ENCODE measurements at regions not wholly inside any gene's neighbourhood (a gene's known extent, or its start where the extent isn't known, plus 50 kb on each side); places are given as distances from the start of the nearest gene placed in this dataset.
A peak's percentile ranks its signal among the peaks of the same experiment; 100 is the strongest.

DNA sequence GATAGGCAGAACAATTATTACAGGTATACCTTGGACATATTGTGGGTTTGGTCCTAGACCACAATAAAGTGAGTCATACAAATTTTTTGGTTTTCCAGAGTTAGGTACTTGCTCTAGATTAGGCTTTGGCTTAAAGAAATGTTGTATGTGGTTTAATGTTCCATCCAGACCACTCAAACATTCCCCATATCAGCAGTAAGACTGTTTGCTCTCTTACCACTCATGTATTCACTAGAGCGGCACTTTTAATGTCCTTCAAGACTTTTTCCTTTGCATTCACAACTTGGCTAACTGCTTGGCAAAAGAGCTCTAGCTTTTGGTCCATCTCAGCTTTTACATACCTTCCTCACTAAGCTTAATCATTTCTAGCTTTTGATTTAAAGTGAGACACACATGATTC, 250.5 kb upstream of the SETMAR start:
- no peaks in the 10 kb centered on the region for H3K27me3 ChIP-seq (ENCODE audit: control insufficient read depth, insufficient read depth)
- no peaks in the 10 kb centered on the region for H3K4me1 ChIP-seq (ENCODE audit: control insufficient read depth, insufficient read depth, low read length)
- no peaks in the 10 kb centered on the region for H3K9me3 ChIP-seq (ENCODE audit: control insufficient read depth, low read length)
- ATAC-seq (no peak), DNase-seq (no peak)
- no peak overlapping the region for H3K27ac ChIP-seq (ENCODE audit: low read length)
- 94% methylated on average over 1 of the region's 1 CpG for WGBS
- intact Hi-C loops (cut with DNase I), result no loop called here
- no peak overlapping the region for H3K4me3 ChIP-seq (ENCODE audit: low read length)

DNA sequence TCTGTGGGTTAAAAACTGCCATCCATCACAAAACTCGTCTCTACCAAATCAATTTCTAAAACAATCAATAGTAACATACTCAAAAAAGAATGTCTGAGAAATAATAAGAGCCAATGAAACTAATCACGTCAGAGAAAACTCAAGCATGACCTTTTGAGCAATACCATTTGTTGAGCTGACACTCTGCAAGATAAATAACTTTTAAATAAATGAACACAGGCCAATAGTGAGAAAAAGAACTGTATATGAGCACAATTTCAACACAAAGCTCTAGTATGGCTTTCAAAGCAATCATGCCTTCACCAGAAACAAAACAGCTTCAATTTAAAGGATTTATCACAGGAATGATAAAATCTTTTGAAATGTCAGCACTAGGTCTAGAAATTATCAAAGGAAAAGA, 249.2 kb upstream of the SETMAR start:
- intact Hi-C loops (cut with DNase I), result no loop called here
- no peaks in the 10 kb centered on the region for H3K27me3 ChIP-seq (ENCODE audit: control insufficient read depth, insufficient read depth)
- WGBS, result 56% methylated on average over 2 of the region's 2 CpGs
- H3K27ac ChIP-seq (ENCODE audit: low read length), result no peak overlapping the region
- no peaks in the 10 kb centered on the region for H3K4me1 ChIP-seq (ENCODE audit: control insufficient read depth, insufficient read depth, low read length)
- H3K9me3 ChIP-seq (ENCODE audit: control insufficient read depth, low read length), result no peaks in the 10 kb centered on the region
- no peak overlapping the region for H3K4me3 ChIP-seq (ENCODE audit: low read length)
- DNase-seq (no peak), ATAC-seq (no peak)

DNA sequence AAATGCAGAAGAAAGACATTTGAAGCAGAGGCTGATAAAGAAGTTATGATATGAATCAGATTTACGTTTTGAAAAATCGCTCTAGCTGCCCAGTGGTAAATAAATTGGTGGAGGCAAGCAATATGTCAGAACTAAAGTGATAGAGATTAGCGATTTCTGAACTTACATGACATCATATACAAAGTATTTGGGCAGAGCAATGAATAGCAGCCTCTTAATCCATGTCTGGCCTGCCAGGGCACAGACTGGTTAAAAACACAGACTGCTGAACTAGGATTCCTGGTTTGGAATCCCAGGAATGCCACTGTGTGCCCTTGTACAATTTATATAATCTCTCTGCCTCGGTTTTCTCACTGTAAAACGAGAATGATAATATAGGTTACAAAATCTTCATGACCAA, 243.1 kb upstream of the SETMAR start:
- Histone ChIP-seq H3K27ac (ENCODE audit: low read length) (no peak overlapping the region), H3K9me3 (ENCODE audit: control insufficient read depth, low read length) (no peaks in the 10 kb centered on the region), H3K4me3 (ENCODE audit: low read length) (no peak overlapping the region), H3K4me1 (ENCODE audit: control insufficient read depth, insufficient read depth, low read length) (no peaks in the 10 kb centered on the region), H3K27me3 (ENCODE audit: control insufficient read depth, insufficient read depth) (no peaks in the 10 kb centered on the region)
- peak in 1 of 2 donors; percentile 40 for ATAC-seq
- intact Hi-C loops (cut with DNase I), result no loop called here
- 34% methylated on average over 5 of the region's 5 CpGs for WGBS
- DNase-seq, result no peak

DNA sequence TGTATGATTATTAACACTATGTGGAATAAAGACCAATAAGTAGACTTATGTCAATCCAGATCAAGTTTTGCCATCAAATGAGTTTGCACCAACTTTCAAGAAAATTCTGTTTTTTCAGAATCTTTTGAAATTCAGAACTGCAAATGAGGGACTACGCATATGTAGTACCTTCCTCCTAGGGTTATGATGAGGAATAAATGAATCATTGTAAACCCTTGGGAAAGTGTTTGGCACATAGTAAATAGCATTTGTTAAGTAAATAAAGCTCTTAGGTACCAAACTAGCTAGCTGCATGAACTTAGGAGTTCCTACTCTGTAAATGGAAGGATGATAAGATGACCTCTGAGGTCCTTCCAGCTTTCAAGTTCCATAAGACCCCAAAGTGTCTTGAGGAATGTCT, 242.6 kb upstream of the SETMAR start:
- Histone ChIP-seq H3K4me1 (ENCODE audit: control insufficient read depth, insufficient read depth, low read length) (no peaks in the 10 kb centered on the region), H3K9me3 (ENCODE audit: control insufficient read depth, low read length) (no peaks in the 10 kb centered on the region), H3K27ac (ENCODE audit: low read length) (no peak overlapping the region), H3K27me3 (ENCODE audit: control insufficient read depth, insufficient read depth) (no peaks in the 10 kb centered on the region), H3K4me3 (ENCODE audit: low read length) (no peak overlapping the region)
- intact Hi-C loops (cut with DNase I), result no loop called here
- WGBS, result 93% methylated on average over 1 of the region's 1 CpG
- ATAC-seq, result no peak
- DNase-seq, result no peak

DNA sequence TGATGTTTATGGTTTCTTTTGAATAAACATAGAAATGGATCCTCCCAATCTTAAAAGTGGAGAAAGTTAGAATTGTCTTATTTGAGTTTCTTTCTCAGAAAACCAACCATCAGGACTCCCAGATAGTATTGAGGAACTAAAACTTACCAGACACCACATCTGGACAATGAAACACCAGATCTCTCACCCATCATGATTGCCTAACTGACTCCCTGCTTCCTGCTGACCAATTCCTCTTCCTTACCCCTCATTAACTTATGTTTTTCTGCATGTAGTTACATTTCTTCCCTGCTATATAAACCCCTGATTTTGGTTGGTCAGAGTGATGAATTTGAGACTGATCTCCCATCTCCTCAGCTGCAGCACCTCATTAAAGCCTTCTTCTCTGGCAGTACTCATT, 242.0 kb upstream of the SETMAR start:
- intact Hi-C loops (cut with DNase I), result no loop called here
- no peak for ATAC-seq

DNA sequence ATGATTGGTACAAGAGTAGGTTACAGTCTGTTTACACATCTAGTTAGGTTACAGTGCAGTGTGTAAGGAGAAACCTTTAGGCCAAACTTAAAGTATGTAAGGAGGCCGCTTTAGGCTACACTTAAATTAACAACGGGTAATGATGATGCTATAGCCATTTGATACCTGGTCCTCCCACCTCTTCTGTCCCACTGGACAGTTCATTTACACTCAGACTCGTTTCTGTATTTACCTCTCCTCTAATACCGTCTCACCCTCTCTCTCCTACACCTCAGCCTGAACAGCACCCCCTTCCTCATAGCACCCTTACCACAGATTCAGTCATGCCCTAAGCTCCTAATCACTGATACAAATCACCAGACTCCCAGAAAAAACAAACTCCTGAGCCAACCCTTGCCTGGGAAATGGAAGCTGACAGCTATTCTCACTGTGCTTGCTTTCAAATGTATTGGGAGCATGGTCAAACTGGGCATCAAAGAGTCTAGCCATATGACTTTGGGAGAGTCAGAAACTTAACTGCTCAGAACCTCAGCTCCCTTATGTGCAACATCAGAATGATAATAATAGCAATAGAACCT, 241.3 kb upstream of the SETMAR start:
- no peaks in the 10 kb centered on the region for H3K4me1 ChIP-seq (ENCODE audit: control insufficient read depth, insufficient read depth, low read length)
- no peaks in the 10 kb centered on the region for H3K9me3 ChIP-seq (ENCODE audit: control insufficient read depth, low read length)
- WGBS, result 58% methylated on average over 4 of the region's 4 CpGs
- ATAC-seq, result no peak
- no peak for DNase-seq
- H3K27ac ChIP-seq (ENCODE audit: low read length), result no peak overlapping the region
- H3K27me3 ChIP-seq (ENCODE audit: control insufficient read depth, insufficient read depth), result no peaks in the 10 kb centered on the region
- H3K4me3 ChIP-seq (ENCODE audit: low read length), result no peak overlapping the region
- intact Hi-C loops (cut with DNase I), result no loop called here

More for the DNA sequence above, 242.0 kb upstream of the SETMAR start:
- Histone ChIP-seq H3K4me1 (ENCODE audit: control insufficient read depth, insufficient read depth, low read length) (no peaks in the 10 kb centered on the region), H3K4me3 (ENCODE audit: low read length) (no peak overlapping the region), H3K27me3 (ENCODE audit: control insufficient read depth, insufficient read depth) (no peaks in the 10 kb centered on the region), H3K9me3 (ENCODE audit: control insufficient read depth, low read length) (no peaks in the 10 kb centered on the region), H3K27ac (ENCODE audit: low read length) (no peak overlapping the region)
- no peak for DNase-seq

DNA sequence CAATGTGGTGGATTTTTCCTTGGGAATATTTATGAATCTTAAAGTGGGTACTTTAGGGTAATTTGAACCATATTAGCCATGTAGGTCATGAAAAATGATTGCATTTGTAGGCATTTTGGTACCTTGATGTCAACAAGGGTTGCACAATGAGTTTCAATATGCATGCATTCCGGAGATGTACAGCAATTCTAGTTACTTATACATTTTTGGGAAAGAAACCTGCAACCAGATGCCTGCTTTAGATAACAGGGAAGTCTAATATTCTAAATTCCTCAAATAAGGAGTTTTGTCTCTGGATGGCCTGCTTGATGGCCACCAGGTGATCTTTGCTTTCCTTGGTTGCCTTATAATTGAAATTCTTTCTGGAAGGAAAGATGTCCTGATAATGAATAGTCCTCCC, 240.5 kb upstream of the SETMAR start:
- intact Hi-C loops (cut with DNase I), result no loop called here

DNA sequence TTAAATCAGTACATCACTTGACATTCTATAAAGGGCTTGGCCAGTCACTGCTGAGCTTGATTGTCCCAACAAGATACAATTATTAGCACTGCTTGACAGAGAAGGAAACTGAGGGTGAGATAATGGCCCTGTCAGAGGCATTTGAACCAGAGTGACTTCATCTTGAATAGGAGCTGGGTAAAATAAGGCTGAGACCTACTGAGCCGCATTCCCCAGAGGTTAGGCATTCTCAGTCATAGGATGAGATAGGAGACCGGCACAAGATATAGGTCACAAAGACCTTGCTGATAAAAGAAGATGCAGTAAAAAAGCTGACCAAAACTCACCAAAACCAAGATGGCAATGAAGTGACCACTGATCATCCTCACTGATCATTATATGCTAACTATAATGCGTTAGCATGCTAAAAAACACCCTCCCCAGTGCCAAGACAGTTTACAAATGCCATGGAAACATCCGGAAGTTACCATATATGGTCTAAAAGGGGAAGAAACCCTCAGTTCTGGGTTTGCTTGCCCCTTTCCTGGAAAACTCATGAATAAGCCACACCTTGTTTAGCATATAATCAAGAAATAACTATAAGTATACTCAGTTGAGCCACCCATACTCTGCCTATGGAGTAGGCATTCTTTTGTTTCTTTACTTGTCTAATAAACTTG, 239.1 kb upstream of the SETMAR start:
- no peak for ATAC-seq
- no peaks in the 10 kb centered on the region for H3K4me1 ChIP-seq (ENCODE audit: control insufficient read depth, insufficient read depth, low read length)
- DNase-seq, result no peak
- intact Hi-C loops (cut with DNase I), result no loop called here
- H3K27ac ChIP-seq (ENCODE audit: low read length), result no peak overlapping the region
- no peaks in the 10 kb centered on the region for H3K9me3 ChIP-seq (ENCODE audit: control insufficient read depth, low read length)
- no peaks in the 10 kb centered on the region for H3K27me3 ChIP-seq (ENCODE audit: control insufficient read depth, insufficient read depth)
- 81% methylated on average over 4 of the region's 4 CpGs for WGBS
- no peak overlapping the region for H3K4me3 ChIP-seq (ENCODE audit: low read length)

More for the DNA sequence above, 240.5 kb upstream of the SETMAR start:
- ATAC-seq (no peak), DNase-seq (no peak)
- WGBS, result 87% methylated on average over 1 of the region's 1 CpG
- H3K4me3 ChIP-seq (ENCODE audit: low read length), result no peak overlapping the region
- H3K27ac ChIP-seq (ENCODE audit: low read length), result no peak overlapping the region
- no peaks in the 10 kb centered on the region for H3K9me3 ChIP-seq (ENCODE audit: control insufficient read depth, low read length)
- no peaks in the 10 kb centered on the region for H3K4me1 ChIP-seq (ENCODE audit: control insufficient read depth, insufficient read depth, low read length)
- no peaks in the 10 kb centered on the region for H3K27me3 ChIP-seq (ENCODE audit: control insufficient read depth, insufficient read depth)

DNA sequence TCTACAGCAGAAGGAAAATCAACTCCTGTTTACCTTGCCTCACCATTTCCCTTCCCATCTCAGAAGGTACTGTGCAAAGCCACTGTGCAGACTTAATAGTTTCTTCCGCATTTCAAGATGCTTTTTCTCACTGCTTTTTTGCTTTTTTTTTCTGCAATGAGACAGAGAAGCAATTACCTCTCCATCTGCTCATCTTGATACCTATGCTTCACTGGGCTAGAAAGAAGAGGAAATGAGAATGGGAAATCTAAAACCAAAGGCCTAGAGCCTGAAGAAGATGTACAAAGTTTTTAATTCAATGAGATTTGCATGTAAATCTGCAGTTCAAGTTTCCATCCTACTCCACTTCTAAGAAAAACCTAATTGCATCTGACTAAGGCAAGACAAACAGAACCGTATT, 238.1 kb upstream of the SETMAR start:
- ATAC-seq (no peak), DNase-seq (no peak)
- Histone ChIP-seq H3K4me3 (ENCODE audit: low read length) (no peak overlapping the region), H3K9me3 (ENCODE audit: control insufficient read depth, low read length) (no peaks in the 10 kb centered on the region), H3K27ac (ENCODE audit: low read length) (no peak overlapping the region), H3K27me3 (ENCODE audit: control insufficient read depth, insufficient read depth) (no peaks in the 10 kb centered on the region), H3K4me1 (ENCODE audit: control insufficient read depth, insufficient read depth, low read length) (no peaks in the 10 kb centered on the region)
- intact Hi-C loops (cut with DNase I), result no loop called here
- WGBS, result 91% methylated on average over 2 of the region's 2 CpGs

DNA sequence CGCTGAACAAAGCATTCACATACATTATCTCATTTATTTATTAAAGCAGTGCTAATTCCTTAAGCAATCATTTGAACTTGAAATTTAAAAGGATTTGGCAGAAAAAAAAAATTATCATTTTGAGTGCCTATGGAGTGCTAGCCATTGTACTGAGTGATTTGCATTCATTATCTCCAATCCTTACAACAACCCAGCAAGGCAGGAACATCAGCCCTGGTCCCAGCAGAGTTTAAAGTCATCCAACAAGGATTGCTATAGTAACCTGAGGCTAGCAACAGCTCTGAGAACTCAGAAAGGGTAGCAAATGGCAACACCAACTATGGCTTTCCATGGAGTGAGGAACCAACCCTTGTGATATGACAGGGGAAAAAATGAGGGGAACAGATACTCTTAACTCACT, 237.6 kb upstream of the SETMAR start:
- WGBS, result 97% methylated on average over 1 of the region's 1 CpG
- no peak overlapping the region for H3K27ac ChIP-seq (ENCODE audit: low read length)
- no peaks in the 10 kb centered on the region for H3K4me1 ChIP-seq (ENCODE audit: control insufficient read depth, insufficient read depth, low read length)
- H3K27me3 ChIP-seq (ENCODE audit: control insufficient read depth, insufficient read depth), result no peaks in the 10 kb centered on the region
- H3K4me3 ChIP-seq (ENCODE audit: low read length), result no peak overlapping the region
- H3K9me3 ChIP-seq (ENCODE audit: control insufficient read depth, low read length), result no peaks in the 10 kb centered on the region
- intact Hi-C loops (cut with DNase I), result no loop called here
- ATAC-seq (no peak), DNase-seq (no peak)

DNA sequence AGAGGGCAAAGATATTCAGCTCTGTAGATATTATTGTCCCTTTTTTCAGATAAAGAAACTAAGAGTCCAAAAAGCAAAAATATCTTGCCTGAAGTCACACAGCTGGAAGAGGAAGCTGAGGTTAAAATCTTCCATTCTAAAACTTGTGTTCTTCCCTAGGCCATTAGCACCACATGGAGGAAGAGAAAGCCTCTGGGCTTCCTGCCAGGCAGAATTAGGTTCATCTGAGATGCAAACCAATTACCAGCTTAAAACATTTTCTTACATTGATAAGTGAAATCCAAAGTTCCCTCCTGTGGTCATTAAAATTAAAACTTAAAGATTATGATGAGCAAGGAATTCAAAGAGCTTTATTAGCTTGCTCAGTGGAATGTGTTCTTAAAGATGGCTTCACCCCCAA, 235.3 kb upstream of the SETMAR start:
- Histone ChIP-seq H3K4me3 (ENCODE audit: low read length) (no peak overlapping the region), H3K27me3 (ENCODE audit: control insufficient read depth, insufficient read depth) (no peaks in the 10 kb centered on the region), H3K9me3 (ENCODE audit: control insufficient read depth, low read length) (no peaks in the 10 kb centered on the region), H3K27ac (ENCODE audit: low read length) (no peak overlapping the region), H3K4me1 (ENCODE audit: control insufficient read depth, insufficient read depth, low read length) (no peaks in the 10 kb centered on the region)
- ATAC-seq, result no peak
- no peak for DNase-seq
- intact Hi-C loops (cut with DNase I), result no loop called here

DNA sequence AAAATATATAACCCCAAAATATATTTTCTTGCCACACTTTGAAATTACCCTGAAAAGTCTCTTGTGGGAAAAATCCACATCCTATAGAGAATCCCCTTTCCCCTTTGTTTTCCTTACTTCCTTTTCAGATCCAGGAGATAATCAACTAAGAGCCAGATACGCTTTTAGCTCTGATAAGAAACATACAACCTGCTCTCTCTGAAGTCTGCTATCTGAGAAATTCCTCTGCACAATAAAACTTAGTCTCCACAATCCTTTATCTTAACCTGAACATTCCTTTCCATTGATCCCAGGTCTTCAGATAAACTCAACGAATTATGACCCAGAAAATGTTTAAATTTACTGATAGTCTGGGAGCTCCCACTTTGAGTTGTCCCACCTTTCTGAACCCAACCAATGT, 233.4 kb upstream of the SETMAR start:
- Histone ChIP-seq H3K4me1 (ENCODE audit: control insufficient read depth, insufficient read depth, low read length) (no peaks in the 10 kb centered on the region), H3K27me3 (ENCODE audit: control insufficient read depth, insufficient read depth) (no peaks in the 10 kb centered on the region), H3K27ac (ENCODE audit: low read length) (no peak overlapping the region), H3K9me3 (ENCODE audit: control insufficient read depth, low read length) (no peaks in the 10 kb centered on the region), H3K4me3 (ENCODE audit: low read length) (no peak overlapping the region)
- ATAC-seq, result no peak
- WGBS, result 51% methylated on average over 2 of the region's 2 CpGs
- intact Hi-C loops (cut with DNase I), result no loop called here
- DNase-seq, result no peak
